GM19043 (cell line): ENCODE measurements at regions not wholly inside any gene's neighbourhood (a gene's known extent, or its start where the extent isn't known, plus 50 kb on each side); places are given as distances from the start of the nearest gene placed in this dataset.
"Not testable (repeated sequence)": the region's sequence is repeated elsewhere in the genome, so short reads cannot be mapped to it uniquely, and the experiment has no call there.

Experiments
- ATAC-seq: cut with Tn5 transposase; IDR thresholded peaks from one replicate; pipeline ENCODE4 v1.9.1; 2021; ENCODE audit warnings: low read depth; ENCODE audit not compliant: unreplicated experiment

DNA sequence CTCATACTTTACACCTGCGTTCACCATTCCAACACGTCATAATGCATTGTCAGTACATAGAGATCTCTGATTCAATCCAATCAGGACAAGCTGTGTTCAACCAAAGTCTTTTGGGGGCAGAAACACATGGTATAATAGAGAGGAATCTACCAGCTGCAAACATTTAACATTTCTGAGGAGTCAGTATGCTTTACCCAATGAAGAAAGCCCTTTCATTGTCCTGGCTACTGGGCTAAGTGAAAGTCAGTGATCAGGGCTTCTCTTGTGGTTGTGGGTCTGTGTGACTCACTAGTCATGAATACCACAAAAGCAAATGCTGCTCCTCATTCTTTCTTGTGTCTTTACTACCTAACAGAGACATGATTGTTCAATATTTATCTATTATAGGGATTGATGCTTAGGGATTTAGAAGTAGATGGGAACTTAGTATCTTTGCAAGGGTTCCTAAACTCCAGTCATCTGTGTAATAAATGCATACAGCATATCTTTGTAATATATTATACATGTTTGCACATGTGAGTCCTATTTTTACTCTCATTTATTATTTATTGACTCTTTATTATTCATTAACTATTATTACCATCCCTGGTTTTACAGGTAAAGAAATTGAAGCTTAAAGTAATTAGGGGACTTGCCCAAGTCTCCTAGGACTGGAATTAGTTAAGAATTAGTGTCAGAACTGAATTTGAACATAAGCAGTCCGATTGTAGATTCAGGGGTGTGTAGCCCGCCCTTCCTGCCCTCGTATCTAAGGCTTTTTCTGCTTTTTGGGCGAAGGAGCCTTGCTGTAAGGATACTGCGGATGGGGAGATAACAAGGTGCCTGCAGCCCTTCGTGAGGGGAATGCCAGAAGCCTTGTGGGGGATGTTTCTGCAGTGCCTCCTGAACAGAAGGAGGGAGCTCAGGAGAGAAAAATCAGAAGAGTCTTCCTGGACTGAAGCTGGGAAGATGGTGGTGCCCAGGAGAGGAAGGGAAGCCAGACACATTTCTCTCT is 353.1 kb upstream of the BOD1L1 start:
- peak; percentile 78 for ATAC-seq

DNA sequence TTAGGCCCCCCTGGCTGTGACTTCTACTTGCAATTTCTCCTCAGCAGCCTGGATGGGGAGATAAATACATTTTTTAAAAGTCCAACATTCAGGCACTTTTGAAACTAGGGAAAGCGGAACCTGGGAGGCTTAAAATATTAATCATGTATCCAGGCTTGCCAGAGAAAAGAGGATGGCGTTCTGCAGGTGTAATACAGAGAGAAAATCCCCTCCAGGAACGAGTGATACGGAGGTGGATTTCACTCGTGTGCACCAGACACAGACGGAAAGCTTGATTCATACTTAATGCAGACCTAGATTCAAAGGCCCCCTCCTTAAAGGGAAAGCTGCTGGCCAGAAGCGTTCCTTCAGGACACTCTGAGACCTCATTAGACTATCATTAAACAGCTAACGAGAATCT is 354.0 kb upstream of the BOD1L1 start:
- ATAC-seq = no peak

DNA sequence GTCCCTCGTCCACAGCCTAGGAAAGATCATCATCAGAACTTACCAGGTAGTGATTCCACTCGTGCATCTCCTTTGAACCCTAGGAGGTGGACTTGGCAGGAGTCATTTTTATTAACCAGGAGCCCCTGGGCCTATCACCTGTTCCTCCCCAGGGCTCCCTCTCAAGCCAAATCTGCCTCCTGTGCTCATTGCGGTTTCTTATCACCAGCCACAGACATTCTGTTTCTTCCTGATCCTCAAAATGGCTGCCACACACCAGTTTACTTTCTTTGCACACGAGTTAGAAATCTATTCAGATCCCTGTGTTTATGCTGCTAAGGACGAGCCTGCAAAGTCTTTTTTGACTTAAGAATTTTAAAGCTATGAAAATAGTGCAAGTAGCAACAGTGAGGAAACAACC is 354.5 kb upstream of the BOD1L1 start:
- no peak for ATAC-seq

DNA sequence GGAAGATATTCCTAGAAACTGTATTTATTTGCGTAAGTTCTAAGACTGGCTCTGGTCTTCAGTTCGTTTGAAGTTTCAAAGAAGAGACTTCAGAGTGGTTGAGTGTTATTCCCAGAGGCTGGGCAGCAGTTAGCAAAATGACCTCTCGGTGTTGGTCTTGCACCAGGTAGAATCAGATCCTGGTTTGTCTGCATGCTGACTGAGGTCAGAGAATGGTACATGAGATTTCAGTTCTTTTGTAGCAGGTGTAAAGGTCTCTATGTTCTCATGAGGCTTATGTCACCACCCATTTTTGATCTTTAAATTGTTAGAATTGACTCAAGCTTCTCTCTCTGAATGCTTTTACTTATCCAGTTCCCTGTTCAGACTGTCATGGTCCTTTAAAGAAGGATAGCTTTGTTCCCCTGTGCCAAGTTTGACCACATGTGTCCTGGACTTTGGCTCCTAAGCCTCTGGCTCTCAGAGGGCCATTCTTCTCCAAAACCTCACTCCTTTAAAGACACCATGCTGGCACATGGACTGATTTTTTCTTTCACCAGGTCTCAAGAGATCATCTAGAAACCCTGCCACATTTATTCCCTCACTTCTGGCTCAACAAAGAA is 355.8 kb upstream of the BOD1L1 start:
- no peak for ATAC-seq

DNA sequence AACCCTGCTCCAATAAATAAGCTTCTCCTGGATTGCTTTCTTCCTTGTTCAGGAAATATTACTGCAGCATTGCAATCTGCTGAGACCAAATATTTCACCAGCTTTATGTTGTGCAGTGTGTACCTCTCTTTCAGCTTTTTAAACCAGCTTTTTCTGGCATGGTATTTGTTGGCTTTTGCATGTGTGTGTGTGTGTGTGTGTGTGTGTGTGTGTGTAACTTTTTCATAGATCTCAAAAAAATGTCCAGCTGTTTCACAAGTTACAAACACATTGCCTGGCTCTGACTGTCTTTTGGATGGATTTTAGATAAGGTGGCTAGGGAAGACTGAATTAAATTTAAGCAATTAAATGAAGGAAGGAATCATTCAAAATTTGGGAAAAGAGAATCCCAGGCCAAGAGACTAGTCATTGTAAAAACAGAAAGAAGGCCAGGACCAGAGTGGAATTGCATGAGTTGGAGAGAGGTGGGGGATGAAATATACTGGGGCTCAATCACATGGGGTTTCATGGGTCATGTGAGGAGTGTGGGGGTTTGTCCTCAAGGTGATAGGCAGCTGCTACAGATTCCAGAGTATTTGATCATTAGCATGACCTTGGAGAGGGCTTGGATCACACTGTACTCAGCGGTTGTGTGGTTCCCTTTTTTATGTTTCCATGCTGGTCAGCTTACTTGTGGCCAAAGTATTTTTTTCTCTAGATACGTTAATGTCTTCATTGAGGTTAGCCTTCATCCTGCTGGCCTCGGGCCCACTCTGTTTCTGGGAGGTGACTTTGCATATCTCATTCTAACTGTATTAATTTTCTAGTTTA is 357.7 kb upstream of the BOD1L1 start:
- no peak for ATAC-seq

DNA sequence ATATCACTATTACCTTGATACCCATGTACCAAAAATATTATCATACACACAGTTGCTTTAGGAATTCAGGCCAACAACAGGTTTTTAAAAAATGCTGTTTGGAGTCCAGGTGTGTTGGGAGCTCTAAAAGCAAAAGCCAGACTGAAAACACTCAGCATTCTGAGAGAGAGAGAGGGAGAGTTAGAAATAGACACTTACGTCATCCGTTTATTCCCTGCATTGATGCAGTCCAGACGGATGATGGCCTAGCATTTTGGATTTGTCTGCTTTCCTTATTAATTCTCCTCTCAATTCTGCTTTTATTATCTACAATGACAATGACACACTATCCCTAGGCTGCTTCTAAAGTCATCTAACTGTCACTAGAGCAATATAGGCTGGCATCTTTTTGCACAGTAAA is 358.3 kb upstream of the BOD1L1 start:
- no peak for ATAC-seq

DNA sequence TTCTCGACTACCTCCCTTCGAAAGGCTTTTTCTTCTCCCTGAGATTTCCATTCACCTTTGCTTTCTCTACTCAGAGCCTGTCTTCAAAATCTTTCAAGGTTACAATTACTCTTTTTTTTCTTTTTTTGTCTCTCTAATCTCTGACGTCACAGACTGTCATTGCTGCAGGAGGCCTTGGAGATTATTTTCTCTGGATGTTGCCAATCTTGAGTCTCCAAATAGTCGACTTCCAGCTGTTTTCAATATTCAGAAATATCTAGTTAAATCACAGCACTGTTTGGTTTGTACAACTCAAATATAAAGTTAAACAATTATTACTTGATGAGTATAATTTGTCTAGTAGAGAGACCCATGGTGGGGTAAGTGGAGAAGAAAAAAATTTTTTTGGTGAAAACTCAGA is 359.0 kb upstream of the BOD1L1 start:
- ATAC-seq = no peak

DNA sequence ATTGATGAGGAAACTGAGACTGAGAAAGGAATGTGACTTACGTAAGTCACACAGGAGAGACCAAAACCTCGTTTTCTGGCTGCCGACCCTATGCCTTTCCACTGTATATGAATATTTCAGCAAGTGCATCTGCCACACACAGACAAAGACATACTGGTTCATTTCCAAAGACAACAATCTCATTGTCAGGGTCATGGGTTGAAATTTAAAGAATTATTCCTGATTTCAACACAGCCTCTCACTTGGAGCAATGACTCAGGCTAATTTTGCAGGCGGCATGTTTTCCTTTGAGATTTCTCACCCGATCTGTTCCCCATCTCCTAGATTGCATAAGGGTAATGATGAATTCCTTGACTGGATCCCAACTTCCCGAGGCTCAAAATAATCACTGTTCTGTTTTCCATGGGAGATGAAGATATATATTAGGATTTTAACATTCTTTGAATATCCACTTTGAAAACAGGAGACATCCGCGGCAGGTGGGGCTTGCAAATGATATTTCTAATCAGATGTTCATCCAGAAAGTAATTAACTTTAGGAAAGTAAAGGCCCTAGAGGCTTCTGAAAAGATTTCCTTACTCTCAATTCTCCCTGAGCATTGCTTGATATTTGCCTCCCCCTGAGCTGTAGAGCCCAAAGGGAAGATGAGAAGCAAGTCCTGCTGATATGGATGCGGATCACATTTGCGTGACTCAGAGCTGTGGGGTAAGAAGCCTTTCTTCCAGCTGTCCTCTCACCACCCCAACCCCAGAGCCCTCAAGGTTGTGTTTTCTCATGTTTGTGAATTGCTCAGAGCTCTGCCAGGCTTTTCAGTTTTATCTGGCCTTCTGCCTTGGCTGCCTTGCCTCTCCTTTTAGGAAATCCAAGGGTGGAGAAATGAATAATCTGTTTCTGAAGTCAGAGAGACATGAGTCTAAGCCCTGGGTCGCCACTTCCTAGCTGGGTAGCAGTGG is 361.1 kb upstream of the BOD1L1 start:
- ATAC-seq = no peak

DNA sequence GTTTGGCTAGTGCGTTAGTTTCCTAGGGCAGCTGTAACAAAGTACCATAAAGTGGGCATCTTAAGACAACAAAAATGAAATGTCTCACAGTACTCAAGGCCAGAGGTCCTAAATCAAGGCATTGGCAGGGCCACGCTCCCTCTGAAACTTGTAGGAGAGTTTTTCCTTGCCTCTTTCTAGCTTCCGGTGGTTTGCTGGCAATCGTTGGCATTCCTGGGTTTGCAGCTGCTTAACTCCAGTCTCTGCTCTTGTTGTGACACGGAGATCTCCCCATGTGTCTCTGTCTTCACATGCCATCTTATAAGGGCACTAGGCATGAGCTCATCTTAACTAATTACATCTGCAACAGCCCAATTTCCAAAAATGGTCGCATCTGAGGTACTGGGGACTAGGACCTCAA is 362.0 kb upstream of the BOD1L1 start:
- ATAC-seq = no peak

DNA sequence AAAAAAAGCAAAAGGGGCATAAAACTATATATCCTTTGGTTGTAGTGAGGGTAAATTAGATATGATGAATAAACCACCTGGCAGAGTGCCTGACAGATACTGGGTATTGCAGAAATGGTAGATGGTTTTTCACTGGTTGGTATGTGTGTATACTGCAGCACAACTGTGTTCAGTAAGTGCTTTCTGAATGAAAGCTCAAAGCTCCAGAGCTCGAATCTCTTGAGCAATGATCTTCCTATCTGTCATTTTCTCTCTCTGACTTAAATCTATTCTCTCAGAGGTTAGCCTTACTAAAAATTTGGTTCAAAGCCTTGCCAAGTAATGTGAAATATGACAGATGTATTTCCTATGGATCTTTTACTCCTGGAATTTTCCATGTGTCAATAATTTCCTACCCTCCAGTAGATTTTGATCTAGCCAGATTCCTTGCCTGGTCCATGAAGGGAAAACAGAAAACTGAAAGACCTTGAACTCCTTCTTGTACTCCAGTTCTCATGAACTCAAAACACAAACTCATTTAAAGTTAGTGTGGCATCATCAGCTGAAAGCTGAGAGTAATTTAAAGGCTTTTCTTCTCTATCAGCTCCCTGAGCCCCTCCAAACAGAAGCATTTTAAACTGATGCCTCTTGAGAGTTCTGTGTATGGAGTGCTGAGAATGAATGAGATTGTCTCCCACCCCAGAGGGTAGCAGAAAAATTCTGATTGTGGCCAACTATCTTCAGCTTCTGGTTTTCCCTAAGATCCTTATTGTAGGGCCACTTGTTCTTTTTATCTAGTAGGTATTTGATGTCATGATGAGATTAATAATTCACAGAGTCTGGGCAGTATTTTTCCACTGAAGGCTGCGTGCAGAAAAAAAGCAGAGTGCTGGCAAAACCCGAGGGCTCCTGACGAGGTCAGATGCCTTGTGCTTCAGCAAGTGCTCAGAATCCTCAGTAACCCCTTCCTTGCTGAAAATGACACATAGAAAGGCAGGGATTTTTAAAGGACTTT is 363.4 kb upstream of the BOD1L1 start:
- no peak for ATAC-seq

DNA sequence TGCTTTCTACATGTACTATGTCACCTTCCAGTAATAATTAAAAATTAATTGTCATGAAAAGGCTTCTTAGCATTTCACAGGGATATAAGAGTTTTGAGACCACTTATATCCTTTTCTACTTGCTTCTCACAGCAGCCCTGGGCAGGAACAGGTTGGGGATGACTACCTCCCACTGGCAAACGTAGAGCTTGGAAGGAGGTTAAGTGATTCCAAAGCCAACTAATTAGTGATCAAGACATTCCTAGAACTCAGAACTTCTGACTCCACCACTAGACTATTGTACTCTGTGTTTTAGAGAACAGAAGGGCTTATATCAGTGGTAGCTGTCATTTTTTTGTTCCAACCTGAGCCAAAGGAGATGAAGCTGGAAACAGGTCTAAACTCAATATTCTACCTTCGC is 364.5 kb upstream of the BOD1L1 start:
- ATAC-seq = no peak

DNA sequence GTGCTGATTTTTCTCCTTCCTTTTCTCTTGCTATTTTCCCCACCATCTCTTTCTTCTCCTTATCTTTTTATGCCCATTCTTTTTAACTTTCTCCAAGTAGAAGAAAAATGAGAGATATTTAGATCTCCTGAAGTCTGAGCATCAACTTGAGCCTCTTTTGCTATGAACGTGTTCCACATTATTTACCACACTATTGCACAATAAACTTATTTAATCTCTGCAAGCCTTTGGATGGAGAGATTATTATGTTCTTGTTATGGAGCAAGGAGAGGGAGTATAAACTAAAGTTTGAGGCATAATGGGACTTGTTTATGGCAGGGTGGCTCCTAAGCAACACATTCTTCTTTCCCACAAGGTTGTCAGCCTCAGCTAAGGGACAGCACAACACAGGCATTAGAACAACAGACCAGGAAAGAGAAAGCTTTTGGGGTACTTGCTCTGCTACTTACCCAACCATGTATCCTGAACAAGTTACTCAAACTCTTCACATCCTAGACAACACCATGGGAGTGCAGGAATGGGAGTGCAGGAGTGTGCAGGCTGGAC is 365.5 kb upstream of the BOD1L1 start:
- ATAC-seq = no peak

DNA sequence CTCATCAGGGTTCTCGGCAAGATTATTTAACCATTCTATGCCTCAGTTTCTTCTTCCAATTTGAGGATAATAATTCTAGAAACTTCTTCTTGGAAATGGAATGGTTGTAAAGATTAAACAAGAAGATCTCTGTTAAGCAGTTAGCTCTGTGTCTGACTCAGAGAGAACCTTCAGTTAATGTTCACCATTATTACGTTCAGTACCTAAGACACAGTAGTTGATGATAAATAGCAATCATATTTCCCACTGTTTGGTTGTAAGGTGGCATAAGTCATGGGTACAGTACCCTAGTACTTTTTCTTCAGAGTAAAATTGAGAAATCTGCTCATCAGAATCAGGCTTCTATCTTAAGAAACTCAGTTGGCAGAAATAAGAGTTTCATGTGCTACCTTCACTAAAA is 366.5 kb upstream of the BOD1L1 start:
- ATAC-seq = no peak

DNA sequence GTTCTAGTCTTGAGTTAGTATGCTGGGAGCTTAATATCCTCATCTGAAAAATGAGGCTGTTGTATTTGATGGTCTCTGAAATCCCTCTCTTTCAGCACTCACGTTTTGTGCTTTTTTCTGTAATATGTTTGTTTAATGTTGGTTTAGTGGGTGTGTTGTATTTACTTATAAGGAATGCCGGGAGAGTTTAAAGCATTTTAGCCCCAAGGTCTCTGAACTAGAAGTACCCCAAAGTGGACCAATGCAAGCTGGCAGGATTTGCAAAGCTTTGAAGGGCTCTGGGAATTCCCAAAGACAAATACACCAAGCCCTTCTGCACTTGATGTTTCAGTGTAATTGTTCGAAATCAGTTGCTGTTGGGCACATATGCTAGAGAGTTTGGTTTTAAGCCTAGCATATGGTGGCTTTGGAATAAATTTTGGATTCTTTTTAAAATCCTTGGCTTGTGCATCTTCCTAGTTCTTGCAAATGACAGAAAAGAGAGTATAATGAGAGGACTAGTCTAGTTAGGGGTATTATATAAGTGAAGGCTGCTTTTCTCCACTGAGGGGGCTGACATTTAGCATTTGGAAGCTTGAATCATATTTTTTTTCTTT is 371.4 kb upstream of the BOD1L1 start:
- no peak for ATAC-seq

DNA sequence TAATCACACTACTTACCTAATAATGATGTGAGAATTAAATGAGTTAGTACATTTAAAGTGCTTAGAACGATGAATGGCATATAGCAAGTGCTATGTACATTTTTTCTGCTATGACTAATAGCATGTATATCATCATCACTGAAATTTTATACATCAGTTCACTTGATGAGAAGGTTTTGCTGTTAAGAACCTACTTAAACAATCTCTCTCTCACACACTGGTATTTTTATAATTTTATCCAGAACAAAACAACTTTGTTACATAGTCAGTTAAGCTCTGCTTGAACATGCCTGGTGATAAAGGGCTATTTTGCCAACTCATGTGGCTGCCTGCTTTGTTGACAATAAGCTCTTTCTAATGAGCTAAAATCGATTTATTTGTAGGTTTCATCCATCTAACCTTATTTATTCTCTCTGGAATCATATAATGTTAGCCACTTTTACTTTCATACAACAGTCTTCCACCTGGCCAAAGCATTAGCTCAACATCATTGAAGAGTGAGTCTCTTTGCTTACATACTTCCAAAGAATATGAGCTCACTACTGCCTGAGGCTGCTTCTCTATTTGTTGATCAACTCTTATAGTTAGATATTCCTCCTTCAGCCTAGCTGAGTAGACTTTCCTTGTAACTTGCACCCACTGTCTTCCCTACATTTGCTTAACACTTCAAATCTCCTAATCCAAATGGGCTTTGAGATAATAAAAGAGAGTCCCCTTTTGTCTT is 372.7 kb upstream of the BOD1L1 start:
- no peak for ATAC-seq

DNA sequence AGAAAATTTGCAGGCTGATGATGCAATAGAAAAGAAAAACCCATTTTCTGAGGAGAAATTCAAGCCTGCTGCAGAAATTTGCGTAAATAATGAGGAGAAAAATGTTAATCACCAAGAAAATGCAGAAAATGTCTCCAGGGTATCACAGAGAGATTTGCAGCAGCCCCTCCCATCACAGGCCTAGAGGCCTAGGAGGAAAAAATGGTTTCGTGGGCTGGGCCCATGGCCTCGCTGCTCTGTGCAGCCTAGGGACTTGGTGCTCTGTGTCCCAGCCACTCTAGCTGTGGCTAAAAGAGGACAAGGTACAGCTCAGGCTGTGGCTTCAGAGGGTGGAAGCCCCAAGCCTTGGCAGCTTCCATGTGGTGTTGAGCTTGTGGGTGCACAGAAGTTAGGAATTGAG is 374.8 kb upstream of the BOD1L1 start:
- ATAC-seq = not testable (repeated sequence)

DNA sequence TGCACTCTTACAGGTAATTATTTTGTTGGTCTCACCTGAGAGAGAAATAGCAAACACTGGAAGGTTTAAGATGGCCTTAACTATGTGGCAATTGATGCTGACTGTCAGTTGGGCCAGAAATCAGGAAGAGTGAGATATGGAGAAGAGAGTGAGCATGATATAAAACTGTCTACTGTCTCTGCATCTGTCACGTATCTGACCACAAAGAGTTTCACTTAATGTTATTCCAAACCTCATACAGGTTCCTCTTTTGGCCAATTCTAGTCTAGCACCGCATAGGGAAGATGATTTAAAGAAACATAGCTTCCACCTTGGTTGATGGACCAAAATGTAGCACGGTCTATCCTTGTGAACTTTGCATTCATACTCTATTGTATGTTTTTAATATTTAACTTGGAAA is 381.0 kb upstream of the BOD1L1 start:
- ATAC-seq = no peak
